ENCODE measurements at regions not wholly inside any gene's neighbourhood (a gene's known extent, or its start where the extent isn't known, plus 50 kb on each side); places are given as distances from the start of the nearest gene placed in this dataset.

DNA sequence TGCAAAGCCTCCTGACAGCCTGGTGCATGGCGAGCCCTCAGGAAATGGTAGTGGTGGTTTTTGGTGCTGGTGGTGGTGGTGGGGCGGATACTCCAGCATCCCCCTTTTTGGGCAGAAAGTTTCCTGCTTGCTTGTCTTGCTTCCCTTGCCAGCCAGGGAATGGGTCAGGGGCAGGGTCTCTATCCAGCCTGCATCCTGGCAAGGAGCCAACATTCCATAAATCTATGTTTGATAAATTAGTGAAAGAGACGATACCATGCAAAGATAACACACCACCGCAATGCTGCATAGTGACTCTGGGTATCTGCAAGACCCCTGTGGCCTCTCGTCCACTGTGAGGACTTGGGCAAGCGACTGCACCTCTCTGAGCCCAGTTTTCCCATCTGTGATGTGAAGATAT, 246.2 kb downstream of the LRFN2 start:
- DNase-seq (ENCODE audit: low read depth): no peak

DNA sequence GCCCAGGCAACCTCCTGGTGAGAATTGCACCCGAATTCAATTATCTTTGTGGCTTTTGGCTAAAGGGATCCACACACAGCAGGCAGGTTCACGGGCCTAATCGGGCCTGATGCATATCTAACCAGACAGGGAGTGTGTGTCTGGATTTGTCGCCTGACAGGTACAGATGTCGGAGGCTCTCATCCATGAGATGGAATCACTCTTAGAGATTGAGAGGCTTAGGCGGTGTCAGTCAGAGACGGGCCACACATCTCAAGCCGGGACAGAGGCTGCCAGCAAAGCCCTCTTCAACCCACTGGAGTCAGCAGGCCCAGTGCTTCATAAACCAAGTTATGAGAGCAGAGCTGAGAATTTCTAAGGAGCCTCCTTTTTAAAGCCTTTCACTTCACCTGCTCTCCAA, 247.0 kb downstream of the LRFN2 start:
- DNase-seq (ENCODE audit: low read depth): no peak

DNA sequence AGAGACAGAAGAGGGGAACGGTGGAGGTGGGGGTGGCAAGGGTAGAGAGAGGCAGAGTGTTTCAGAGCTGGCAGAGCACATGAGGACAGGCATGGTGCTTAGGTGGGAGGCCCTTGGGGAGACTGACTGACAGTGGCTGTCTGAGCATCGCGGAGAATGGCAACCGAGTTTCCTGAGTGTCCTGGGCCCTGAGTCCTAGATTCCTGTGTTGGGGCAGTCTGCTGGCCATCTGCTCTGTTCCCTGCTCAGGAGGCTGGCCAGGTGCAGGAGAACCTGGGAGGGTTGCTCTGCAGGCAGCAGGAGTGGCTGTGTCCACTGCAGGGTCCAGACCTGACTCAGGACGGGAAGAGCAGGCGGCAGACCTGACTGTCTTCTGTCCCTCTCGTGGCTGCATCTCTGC, 248.9 kb downstream of the LRFN2 start:
- DNase-seq (ENCODE audit: low read depth): no peak

DNA sequence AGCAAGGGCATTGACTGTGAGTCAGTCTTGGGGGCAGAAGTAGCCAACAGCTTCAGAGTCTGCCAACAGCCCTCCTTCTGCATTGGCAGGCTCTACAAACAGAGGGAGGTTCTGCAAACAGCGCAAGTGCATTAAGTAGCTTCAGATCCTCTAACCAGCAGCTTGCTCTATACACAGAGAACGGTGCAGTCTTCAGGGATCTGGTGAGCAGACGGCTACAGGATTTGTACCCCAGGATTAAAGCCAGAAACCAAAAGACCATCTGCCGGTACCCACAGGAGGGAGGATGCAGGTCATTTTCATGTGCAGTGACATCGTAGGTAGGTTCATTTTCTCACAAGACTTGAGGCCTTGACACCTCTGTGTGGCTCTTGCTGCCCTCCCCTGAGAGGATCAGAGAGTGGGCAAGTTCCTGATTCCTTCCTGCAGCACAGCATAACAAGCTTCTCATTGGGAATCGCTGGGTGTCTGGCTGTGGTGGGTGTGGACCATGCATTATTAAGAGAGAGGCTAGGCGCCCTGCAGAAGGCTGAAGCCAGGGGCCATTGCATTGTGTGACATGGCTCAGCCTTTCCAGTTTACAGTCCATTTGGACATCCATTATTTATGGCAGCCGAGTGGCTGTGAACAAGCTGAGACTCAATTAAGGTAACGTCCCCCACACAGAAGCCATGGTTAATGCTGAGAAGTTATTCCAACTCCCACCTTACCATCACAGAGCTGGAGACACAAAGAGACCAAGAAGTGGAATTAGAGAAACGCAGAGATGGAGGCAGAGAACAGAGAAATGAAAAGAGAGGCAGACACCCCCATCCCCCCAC, 250.0 kb downstream of the LRFN2 start:
- DNase-seq (ENCODE audit: low read depth): no peak

DNA sequence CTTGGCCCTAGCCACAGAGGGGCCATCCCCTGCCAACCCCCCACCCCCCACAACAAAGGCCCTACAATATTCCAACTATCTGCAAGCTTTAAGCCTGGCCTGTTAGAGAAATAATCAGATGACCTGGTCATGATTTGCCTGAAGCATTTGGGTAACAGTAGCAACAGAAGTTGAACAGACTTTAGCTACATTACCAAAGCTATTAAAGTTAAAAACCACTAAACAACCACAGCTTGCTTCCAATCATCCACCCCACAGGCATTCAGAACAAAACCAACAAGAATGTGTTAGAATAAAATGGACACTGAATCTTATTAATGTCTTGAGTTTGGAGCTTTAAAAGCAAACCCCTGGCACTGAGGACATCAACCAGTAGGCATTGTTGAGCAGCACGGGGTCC, 250.9 kb downstream of the LRFN2 start:
- no peak for DNase-seq (ENCODE audit: low read depth)

DNA sequence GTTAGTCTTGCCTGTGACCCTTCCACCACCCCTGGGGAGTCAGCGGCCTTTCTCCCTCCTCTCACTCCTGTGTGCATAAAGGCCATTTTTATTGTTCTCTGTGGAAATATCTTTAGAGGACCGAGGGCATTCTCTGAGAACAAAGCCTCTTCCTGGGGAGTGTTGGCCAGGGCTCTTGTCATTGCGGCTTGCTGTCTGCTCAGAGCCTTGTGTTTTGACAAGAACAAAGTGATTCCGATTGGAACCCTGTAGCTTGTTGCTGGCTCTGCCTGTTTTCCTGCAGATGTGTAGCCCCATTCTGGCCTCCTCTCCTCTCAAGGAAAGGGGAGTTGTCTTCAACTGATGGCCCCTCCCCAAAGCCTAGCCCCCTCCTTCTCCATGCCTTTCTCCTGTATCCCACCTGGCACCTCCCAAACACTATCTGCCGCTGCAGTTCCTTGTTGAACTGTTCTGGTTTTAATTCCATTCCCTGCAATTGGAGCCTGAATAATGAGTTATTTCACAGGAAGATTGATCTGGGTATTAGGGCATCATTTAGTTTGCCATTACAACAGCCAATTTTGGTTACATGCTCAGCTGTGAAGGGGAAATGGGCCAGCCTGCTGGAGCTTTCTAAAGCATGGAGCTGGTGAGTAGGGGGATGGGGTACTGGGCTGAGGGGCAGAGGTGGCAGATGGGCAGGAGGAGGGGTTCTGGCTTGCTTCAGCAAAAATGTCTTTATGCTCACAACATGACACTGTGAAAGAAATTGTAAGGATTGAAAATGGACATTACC, 252.5 kb downstream of the LRFN2 start:
- DNase-seq (ENCODE audit: low read depth): no peak

DNA sequence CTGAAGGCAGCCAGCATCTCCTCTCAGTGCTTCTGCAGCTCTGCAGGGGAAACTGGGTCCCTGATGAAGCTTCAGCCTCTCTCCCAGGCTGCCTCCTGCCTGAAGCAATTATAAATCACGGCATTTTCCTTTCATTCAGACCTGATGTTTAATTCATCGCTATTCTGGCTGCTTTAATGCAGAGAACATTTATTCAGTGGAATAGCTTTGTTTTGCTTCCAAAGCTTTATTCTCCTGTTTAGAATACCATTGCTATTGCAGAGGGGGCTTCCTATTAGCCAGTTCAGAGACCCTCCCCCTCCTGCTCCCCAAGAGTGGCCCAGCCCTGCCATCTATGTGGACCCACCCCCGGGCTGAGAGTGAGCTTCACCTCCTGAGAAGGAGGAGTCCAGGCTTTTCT, 255.6 kb downstream of the LRFN2 start:
- DNase-seq (ENCODE audit: low read depth): no peak

DNA sequence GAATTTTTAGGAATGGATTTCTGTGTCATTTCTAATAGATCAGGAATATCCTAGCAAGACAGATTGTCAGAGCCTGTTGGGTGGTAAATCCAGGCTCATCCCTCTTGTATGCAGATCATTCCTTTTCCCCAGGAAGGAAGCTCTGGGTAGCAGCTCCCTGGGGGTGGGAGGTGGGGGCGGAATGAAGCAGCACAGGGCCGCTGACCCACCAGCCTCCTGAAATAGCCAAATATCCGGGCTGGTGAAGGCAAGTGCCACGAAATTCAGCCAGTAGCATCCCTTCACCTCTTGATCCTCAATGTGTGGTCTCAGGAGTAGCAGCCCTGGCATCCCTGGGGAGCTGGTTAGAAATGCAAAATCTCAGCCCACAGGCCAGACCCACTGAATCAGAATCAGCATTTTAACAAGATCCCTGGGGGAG, 256.9 kb downstream of the LRFN2 start:
- no peak for DNase-seq (ENCODE audit: low read depth)

DNA sequence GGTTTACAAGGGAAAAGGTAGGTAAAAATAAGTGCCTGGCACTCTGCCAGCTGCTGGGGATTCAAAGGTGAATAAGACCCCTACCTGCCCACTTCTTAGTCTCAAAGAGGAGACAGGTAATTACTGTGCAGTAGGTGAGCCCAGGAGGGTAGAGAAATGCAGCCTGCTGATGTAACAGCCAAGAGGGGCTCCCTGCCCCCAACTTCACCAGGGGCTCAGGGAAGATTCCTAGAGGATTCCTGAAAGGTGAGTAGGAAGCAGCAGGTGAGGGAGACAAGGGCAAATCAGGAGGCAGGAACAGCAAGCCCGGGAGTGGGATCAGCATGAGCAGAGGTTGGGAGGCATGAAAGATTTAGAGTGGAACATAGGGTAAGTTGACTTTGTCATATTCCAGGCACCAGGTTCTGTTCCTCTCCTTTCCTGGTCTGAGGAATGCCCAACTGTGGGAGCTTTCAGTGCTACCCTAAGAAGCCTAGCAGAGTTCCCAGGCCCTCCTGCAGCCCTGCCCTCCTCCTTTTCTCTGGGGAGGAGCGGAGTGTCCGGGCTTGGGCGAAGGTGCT, 258.1 kb downstream of the LRFN2 start:
- DNase-seq (ENCODE audit: low read depth): no peak

DNA sequence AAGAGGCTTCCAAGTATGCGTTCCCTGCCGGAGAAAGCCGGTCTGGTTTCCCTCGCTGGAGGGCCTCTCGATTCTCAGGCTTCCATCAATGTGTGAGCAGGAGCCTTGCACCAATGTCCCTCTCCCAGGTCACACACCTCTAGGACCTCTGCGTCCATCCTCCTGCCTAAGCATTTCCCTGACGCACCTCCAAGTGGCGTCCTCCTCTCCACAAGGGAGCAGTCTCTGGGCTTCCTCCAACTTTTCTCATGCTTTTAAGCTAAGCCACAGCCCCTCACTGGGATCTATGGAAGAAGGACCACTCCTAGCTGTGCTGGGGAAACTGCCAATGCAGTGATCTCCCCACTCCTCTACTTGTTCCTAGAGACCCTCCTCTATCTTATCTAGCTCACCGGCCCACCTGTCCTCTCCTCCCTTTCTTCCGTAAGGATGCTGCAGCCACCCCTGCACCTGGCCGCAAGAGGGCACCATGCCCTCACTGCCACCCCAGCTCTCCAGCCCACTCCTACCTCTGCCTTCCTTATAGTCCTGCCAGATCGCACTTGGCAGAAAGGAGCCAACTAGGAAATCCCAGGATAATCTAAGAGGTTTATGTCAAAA, 258.7 kb downstream of the LRFN2 start:
- no peak for DNase-seq (ENCODE audit: low read depth)

DNA sequence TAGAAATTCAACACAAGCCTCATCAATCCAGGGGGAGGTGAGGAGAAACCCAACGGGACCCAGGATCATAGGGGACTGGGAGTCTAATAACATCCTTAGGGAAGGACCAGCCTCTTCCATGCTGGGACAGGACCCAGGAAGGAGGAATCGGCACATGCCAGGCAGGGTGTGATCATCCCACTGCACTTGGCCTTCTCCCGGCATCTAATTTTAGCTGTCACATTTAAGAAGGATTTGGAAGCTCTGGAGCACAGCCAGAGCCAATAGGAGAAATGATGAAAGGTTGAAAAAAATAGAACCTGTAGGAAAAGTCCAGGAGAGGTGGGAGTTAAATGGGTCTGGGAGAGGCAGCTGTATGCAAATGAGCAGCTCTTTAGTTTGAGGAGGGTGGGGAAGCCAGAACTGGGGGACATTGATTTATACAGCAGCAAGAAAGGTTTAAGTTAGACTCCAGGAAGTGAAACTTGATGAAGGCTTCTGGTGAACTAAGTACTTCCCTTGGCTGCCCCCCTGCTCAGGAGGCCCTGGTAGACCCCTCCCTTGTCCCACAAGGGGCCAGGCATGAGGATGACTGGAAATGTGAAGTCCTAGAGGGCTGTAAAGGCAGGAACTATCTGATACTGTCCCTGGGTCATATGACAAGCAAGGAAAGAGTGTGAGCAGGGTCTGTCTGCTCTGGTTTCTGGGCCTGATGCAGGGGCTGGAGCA, 260.3 kb downstream of the LRFN2 start:
- DNase-seq (ENCODE audit: low read depth): no peak

DNA sequence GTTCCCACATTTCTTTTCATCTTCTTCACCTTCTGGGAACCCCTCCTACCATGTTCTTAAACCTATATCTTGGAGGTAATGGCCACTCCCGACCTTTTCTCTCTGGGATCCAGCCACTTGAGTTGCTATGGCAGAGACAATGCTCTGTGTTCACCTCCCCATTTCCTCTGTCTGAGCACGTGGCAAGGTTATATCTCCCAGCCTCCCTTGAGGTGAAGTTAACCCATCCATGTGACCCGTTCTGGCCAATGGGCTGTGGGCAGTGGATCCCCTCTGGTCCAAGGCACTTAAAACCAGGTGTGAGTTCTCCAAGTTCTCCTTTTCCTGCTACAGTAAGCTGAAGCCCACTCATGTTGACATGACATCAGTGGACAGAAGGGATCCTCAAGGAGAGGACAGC, 261.4 kb downstream of the LRFN2 start:
- DNase-seq (ENCODE audit: low read depth): no peak

DNA sequence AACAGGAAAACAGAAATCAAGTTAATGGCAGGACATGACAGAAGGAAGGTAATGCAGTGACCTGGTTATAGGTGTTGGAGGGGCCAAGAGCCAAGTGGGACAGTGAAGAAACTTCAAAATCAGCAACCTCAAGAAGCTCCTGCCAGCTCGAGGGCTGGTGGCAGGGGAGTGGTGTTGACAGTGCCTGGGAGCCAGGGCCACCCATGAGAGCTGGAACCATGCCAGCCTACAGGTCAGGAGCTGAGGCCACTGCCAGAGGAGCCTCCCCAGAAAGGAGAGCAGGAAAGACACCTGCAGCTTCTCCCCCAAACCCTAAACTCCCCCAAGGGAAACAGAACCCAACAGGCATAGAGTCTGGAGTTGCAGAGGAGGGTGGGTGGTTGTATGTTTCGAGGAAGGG, 262.1 kb downstream of the LRFN2 start:
- DNase-seq (ENCODE audit: low read depth): no peak

DNA sequence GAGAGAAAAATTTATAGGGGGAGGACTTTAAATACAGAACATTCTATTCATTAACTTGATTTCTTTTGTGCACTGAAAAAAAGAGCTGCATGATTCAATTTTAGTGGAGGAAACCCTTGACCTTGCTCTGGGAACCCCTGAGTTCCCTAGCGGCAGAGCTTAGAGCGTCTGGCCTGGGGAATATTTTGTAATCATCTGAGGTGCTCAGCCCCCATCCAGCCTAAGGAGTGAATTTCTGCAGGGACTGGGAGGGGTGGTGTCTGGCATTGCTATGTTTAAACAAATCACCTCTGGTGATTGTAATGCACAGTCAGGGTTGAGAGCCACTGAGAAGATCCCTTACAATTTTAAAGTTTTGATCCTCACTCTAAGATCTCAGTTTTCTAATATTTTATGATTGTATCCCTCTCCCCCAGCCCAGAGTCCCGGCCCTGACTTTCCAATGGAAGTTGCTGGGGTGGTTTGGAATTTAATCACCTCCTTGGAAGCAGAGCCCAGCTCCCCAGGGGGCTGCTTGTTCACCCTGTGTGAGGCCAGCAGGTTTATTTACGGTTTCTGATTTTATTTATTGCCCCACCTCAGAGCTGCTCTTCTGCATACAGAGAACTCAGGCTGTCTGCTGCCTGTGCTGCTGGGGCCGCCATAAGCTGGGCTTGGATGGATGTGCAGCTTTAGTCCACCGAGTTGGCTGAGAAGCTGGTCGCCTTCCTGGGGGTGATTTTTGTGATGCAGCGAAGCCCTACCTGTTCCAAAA, 263.1 kb downstream of the LRFN2 start:
- DNase-seq (ENCODE audit: low read depth): no peak

DNA sequence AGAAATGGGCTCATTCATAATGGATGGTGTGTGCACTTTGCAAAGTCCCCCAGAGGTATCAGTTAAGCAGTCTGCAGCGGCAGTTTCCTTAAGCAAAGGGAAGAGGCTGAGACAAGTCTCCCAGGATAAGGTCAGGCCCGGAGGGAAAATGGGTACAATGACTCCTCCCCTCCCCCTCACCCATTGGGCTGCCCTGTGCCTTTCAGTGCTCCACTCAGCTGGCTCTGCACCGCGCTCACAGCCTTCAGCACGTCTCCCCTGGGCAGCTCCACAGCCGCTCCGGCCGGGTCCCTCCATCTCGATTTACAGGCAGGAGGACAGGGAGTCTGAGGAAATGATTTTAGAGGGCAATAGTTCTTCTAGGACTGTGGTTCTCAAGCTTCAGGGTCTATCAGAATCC, 264.8 kb downstream of the LRFN2 start:
- DNase-seq (ENCODE audit: low read depth): no peak

DNA sequence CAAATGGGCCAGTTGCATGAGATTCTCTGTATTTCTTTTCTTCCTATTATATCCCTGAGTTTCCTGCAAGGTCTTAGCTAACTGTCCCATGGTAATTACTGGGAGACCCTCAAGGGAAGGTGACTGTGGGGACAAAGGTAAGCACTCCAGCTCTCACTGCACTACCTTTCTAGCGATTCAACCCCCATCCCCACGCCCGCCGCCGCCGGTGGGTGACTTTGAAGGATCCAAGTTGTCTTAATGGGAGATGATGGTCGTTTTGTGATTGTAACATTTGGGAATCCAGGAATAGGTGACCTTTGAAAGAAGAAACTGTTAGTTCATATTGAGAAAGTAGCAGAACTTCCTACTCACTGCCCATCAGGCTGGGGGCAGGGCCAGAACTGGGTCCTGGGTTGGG, 265.5 kb downstream of the LRFN2 start:
- no peak for DNase-seq (ENCODE audit: low read depth)

DNA sequence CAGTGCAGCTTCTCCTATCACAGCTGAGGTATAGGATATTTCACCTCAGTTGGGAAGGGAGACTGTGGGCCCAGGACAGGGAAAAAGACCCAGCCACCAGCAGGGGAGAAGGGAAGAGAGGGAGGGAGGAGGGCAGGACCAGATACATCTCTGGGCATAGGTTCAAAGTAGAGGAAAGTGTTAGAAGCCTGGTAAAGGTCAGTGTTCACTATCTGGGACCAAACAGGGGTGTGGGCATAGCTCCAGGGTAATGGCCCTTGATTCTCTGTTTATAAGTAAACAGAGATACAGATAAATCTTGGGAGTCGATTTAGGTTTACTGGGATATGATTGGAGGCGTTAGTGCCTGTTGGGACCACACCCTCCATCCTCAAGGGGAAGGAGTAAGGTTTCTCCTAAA, 266.2 kb downstream of the LRFN2 start:
- DNase-seq (ENCODE audit: low read depth): no peak

DNA sequence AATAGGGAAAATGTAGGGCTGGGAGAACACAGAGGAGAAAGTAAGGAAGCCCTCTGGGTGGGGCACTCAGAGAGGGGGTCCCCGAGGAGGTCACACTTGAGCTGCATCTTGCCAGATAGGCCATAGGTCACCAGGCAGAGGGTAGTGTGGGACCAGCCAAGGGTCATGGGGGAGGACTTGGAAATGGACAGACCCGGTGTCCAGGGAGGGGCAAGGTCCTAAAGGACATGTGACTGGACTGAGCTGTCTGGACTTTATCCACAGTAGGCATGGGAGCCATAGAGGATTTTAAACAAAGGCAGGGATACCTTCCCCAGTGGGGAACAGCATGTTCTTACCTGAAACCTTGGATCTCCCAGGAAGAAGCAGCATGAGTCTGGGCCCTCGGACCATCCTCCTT, 266.7 kb downstream of the LRFN2 start:
- DNase-seq (ENCODE audit: low read depth): no peak

DNA sequence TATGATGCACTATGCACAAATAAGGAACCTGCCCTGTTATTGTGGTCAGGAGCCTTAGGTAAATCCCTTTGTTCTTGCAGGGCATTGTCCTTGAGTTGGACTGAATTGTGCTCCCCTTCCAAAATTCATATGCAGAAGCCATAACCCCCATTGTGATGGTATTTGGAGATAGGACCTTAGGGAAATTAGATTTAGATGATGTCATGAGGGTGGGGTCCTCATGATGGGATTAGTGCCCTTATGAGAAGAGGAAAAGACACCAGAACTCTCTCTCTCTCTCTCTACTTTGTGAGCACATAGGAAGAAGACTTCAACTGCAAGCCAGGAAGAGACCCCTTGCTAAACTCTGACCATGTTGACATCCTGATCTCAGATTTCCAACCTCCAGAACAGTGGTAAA, 268.0 kb downstream of the LRFN2 start:
- no peak for DNase-seq (ENCODE audit: low read depth)

DNA sequence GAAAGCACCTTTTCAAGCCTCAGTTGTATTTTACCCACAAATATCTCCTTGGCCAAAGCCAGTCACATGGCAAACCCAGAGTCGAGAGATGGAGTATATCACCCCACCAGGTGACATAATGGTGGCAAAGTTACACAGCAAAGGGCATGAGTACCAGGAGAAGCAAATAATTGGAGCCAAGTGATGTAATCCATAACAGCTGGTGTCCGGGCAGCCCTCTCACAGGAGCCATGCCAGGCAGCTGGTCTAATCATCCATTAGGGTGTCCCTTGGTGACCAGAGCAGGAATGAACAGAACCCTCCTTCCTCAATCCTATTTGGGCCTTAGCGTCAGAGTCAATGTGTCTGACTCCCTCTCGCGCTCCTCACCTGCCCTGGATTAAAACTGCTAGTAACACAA, 272.1 kb downstream of the LRFN2 start:
- no peak for DNase-seq (ENCODE audit: low read depth)

DNA sequence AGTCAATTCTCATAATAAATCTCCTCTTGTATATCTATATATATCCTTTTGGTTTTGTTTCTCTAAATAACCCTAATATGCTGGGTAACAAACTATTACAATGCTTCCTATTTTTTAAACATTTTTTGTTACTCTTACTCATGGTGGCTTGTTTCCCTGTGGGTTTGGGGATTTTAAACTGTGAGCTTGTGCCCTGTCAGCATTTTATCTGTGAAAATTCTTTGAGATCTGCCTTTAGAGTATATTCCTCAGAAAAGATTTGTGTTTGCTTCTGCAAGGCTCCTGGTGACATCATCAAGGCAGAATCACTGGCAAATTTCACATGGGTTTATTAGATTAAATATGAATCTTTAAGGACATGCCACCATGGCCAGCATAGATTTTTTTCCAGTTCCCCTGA, 273.6 kb downstream of the LRFN2 start:
- no peak for DNase-seq (ENCODE audit: low read depth)
